Panc1 (cell line): ENCODE measurements at regions not wholly inside any gene's neighbourhood (a gene's known extent, or its start where the extent isn't known, plus 50 kb on each side); places are given as distances from the start of the nearest gene placed in this dataset.
A peak's percentile ranks its signal among the peaks of the same experiment; 100 is the strongest.

Experiments used
- ATAC-seq: fragments of 200-7000 bp; cut with Tn5 transposase; 2 replicates; pipeline ENCODE4 v1.9.1; 2020; ENCODE audit warnings: mild to moderate bottlenecking, moderate library complexity
- BruUV-seq: library from RNA; stranded (reverse); fragments of 400-500 nt; replicated peaks from 2 replicates; lab custom pipeline; 2021; lab: Mats Ljungman, UMichigan
- CTCF ChIA-PET: fragments of 300-600 bp; sonication (Branson Sonifier 250); formaldehyde crosslinking; loops from one replicate; lab custom pipeline; 2022; ENCODE audit warnings: antibody characterized with exemption; lab: Charles Lee
- POLR2A ChIA-PET: fragments of 300-600 bp; sonication (Branson Sonifier 250); formaldehyde crosslinking; loops from one replicate; lab custom pipeline; 2022; ENCODE audit warnings: antibody characterized with exemption; lab: Charles Lee
- DNase-seq: peaks from one replicate; pipeline ENCODE4 v3.0.0-alpha.2; 2010; ENCODE audit warnings: low read depth, low spot score
- H3K27ac ChIP-seq: 2 replicates; pipeline ENCODE4 v1.5.1; 2011; ENCODE audit warnings: mild to moderate bottlenecking, low read length, inconsistent platforms
- H3K27me3 ChIP-seq: fragments of 200-500 bp; sonication (Bioruptor generic); 2 replicates; pipeline ENCODE4 v1.6.0; 2014; ENCODE audit warnings: low read length, inconsistent platforms; ENCODE audit not compliant: control insufficient read depth, insufficient read depth
- H3K36me3 ChIP-seq: fragments of 200-500 bp; sonication (Bioruptor generic); 2 replicates; pipeline ENCODE4 v1.5.1; 2014; ENCODE audit warnings: inconsistent platforms, mild to moderate bottlenecking, low read length, moderate library complexity; ENCODE audit not compliant: control insufficient read depth, insufficient read depth
- H3K4me1 ChIP-seq: 2 replicates; pipeline ENCODE4 v1.5.1; 2011; ENCODE audit warnings: inconsistent platforms, mild to moderate bottlenecking, low read length, moderate library complexity; ENCODE audit not compliant: control insufficient read depth, insufficient read depth
- H3K4me3 ChIP-seq, 2 experiments: 2 replicates each; pipeline ENCODE4 v1.5.1; 2011 to 2012; ENCODE audit warnings: low read depth in 2 of 2, low read length in 2 of 2, mild to moderate bottlenecking in 2 of 2, inconsistent platforms in 1 of 2, moderate library complexity in 1 of 2
- H3K9me3 ChIP-seq: fragments of 200-500 bp; sonication (Bioruptor generic); 2 replicates; pipeline ENCODE4 v1.5.1; 2014; ENCODE audit warnings: low read depth, mild to moderate bottlenecking, inconsistent platforms, low read length, moderate library complexity; ENCODE audit not compliant: control insufficient read depth, insufficient read depth
- POLR2AphosphoS5 ChIP-seq: IDR thresholded peaks from 2 replicates; pipeline ENCODE4 v1.6.1; 2012; ENCODE audit warnings: mild to moderate bottlenecking, low read depth, low read length, moderate library complexity
- SIN3A ChIP-seq: IDR thresholded peaks from 2 replicates; pipeline ENCODE4 v1.6.1; 2012; ENCODE audit warnings: low read depth, mild to moderate bottlenecking, low read length, moderate library complexity, borderline replicate concordance; ENCODE audit not compliant: insufficient read depth
- TCF7L2 ChIP-seq: IDR thresholded peaks from 2 replicates; pipeline ENCODE4 v1.6.1; 2011; ENCODE audit warnings: mild to moderate bottlenecking, low read depth, low read length, inconsistent platforms
- in situ Hi-C: cut with HindIII; loops from 2 replicates; pipeline ENCODE4 v1.10.0; 2016; ENCODE audit warnings: low sequenced_read_pairs, low pct_unique_long_range_greater_than_20kb
- intact Hi-C: fragments of 100-400 bp; cut with micrococcal nuclease; formaldehyde crosslinking; loops from one replicate; pipeline ENCODE4 v1.10.0; 2022; ENCODE audit not compliant: unreplicated experiment
- TF ChIP-seq, protein P1 (sequence below), 2 experiments: IDR thresholded peaks; 2 replicates each; pipeline ENCODE4 v1.6.1; 2011 to 2012; ENCODE audit warnings: low read depth in 2 of 2, control low read depth in 1 of 2, low read length in 1 of 2, mild to moderate bottlenecking in 1 of 2, moderate library complexity in 1 of 2; ENCODE audit not compliant: insufficient read depth in 1 of 2
- TF ChIP-seq, protein P2 (sequence below): fragments of 450-650 bp; IDR thresholded peaks from 2 replicates; pipeline ENCODE4 v1.5.1; 2017; ENCODE audit warnings: mild to moderate bottlenecking

DNA sequence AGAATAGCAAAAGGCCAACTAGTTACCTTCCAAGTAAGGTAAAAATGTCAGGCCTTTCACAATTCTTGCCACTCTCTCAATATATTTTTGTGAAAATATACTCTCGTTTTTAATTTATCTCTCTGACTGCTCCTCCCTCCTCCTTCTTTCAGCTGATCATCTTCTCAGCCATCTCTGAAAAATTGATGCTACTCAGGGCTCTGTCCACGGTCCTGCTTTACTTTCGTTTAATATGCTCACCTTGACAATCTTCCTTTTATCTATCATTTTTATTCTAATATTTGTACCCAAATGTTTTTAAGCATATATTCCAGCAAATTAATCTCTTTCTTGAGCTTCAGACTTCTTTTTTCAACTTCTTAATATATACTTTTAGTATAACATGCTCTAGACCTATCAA is 1362.1 kb downstream of the ROBO1 start:
- intact Hi-C loops, result no loop called here
- BruUV-seq, result no TSS peak
- Histone ChIP-seq H3K27me3 (no peaks in the 10 kb centered on the region), H3K36me3 (no peaks in the 10 kb centered on the region), H3K9me3 (no peaks in the 10 kb centered on the region), H3K4me1 (no peaks in the 10 kb centered on the region), H3K27ac (no peak overlapping the region), H3K4me3 (no peak overlapping the region)
- no peak for ATAC-seq
- CTCF ChIA-PET, result no interaction called here
- no peak for DNase-seq
- POLR2A ChIA-PET, result no interaction called here
- TF ChIP-seq, protein P1, sequence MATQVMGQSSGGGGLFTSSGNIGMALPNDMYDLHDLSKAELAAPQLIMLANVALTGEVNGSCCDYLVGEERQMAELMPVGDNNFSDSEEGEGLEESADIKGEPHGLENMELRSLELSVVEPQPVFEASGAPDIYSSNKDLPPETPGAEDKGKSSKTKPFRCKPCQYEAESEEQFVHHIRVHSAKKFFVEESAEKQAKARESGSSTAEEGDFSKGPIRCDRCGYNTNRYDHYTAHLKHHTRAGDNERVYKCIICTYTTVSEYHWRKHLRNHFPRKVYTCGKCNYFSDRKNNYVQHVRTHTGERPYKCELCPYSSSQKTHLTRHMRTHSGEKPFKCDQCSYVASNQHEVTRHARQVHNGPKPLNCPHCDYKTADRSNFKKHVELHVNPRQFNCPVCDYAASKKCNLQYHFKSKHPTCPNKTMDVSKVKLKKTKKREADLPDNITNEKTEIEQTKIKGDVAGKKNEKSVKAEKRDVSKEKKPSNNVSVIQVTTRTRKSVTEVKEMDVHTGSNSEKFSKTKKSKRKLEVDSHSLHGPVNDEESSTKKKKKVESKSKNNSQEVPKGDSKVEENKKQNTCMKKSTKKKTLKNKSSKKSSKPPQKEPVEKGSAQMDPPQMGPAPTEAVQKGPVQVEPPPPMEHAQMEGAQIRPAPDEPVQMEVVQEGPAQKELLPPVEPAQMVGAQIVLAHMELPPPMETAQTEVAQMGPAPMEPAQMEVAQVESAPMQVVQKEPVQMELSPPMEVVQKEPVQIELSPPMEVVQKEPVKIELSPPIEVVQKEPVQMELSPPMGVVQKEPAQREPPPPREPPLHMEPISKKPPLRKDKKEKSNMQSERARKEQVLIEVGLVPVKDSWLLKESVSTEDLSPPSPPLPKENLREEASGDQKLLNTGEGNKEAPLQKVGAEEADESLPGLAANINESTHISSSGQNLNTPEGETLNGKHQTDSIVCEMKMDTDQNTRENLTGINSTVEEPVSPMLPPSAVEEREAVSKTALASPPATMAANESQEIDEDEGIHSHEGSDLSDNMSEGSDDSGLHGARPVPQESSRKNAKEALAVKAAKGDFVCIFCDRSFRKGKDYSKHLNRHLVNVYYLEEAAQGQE (IDR thresholded peaks at IDR 0.05; ENCODE audit: insufficient read depth in 1 of 2, low read depth in 2 of 2, low read length in 1 of 2), result peak in 1 of 2 experiments; percentile 56; a peak in 2 of 4 replicates
- TF ChIP-seq, protein P2, sequence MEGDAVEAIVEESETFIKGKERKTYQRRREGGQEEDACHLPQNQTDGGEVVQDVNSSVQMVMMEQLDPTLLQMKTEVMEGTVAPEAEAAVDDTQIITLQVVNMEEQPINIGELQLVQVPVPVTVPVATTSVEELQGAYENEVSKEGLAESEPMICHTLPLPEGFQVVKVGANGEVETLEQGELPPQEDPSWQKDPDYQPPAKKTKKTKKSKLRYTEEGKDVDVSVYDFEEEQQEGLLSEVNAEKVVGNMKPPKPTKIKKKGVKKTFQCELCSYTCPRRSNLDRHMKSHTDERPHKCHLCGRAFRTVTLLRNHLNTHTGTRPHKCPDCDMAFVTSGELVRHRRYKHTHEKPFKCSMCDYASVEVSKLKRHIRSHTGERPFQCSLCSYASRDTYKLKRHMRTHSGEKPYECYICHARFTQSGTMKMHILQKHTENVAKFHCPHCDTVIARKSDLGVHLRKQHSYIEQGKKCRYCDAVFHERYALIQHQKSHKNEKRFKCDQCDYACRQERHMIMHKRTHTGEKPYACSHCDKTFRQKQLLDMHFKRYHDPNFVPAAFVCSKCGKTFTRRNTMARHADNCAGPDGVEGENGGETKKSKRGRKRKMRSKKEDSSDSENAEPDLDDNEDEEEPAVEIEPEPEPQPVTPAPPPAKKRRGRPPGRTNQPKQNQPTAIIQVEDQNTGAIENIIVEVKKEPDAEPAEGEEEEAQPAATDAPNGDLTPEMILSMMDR, result no peak
- in situ Hi-C loops, result no loop called here

- no TSS peak for BruUV-seq
- H3K4me1 ChIP-seq, result no peaks in the 10 kb centered on the region
- H3K4me3 ChIP-seq, result no peak overlapping the region
- no peak overlapping the region for H3K27ac ChIP-seq
- intact Hi-C loops (no loop called here), in situ Hi-C loops (no loop called here)
- H3K9me3 ChIP-seq, result no peaks in the 10 kb centered on the region
- TF ChIP-seq, protein P2, result no peak
- TF ChIP-seq POLR2AphosphoS5, result no peak
- no peak for TF ChIP-seq TCF7L2
- TF ChIP-seq SIN3A, result no peak
- TF ChIP-seq, protein P1 (IDR thresholded peaks at IDR 0.05; ENCODE audit: insufficient read depth in 1 of 2, low read depth in 2 of 2, low read length in 1 of 2), result no peak
- ATAC-seq (no peak), DNase-seq (no peak)
- ChIA-PET CTCF (no interaction called here), POLR2A (no interaction called here)
- H3K27me3 ChIP-seq, result no peaks in the 10 kb centered on the region
- no peaks in the 10 kb centered on the region for H3K36me3 ChIP-seq
These were observed 1361.4 kb downstream of the ROBO1 start for GRCh38 chr3:78406396-78406795.
